Brain microvascular endothelial cell (primary cell): ENCODE measurements at regions not wholly inside any gene's neighbourhood (a gene's known extent, or its start where the extent isn't known, plus 50 kb on each side); places are given as distances from the start of the nearest gene placed in this dataset.

ENCODE experiments used
- DNase-seq: peaks from one replicate; pipeline ENCODE4 v3.0.0-alpha.2; 2020
- H3K27ac ChIP-seq: fragments of 250-450 bp; sonication (Bioruptor Pico); 2 replicates; pipeline ENCODE4 v1.5.1; 2020; ENCODE audit warnings: mild to moderate bottlenecking, moderate library complexity
- H3K27me3 ChIP-seq: fragments of 250-450 bp; sonication (Bioruptor Pico); replicated peaks from 2 replicates; pipeline ENCODE4 v1.5.1; 2020; ENCODE audit warnings: mild to moderate bottlenecking
- H3K36me3 ChIP-seq: fragments of 250-450 bp; sonication (Bioruptor Pico); replicated peaks from 2 replicates; pipeline ENCODE4 v1.5.1; 2020; ENCODE audit warnings: mild to moderate bottlenecking
- H3K4me3 ChIP-seq: 2 replicates; pipeline ENCODE4 v1.5.1; 2011; ENCODE audit warnings: low read depth, mild to moderate bottlenecking, control low read depth, low read length, moderate library complexity
- CTCF ChIP-seq: IDR thresholded peaks from 2 replicates; pipeline ENCODE4 v1.5.1; 2011; ENCODE audit warnings: low read depth, mild to moderate bottlenecking, moderate library complexity, low read length, control low read depth, inconsistent platforms; ENCODE audit errors: missing control alignments
- in situ Hi-C: cut with HindIII; loops from 2 replicates; pipeline ENCODE4 v1.10.0; 2017; ENCODE audit warnings: low sequenced_read_pairs, low pct_ligation_motif_present

GRCh38 chr19:28324275-28325060 lies 888.5 kb downstream of the UQCRFS1 start:
- TF ChIP-seq CTCF, result peak; percentile 46
- Histone ChIP-seq H3K4me3 (no peak overlapping the region), H3K27ac (no peak overlapping the region), H3K27me3 (no peaks in the 10 kb centered on the region), H3K36me3 (no peaks in the 10 kb centered on the region)
- in situ Hi-C loops, result no loop called here
- no peak for DNase-seq

- Histone ChIP-seq H3K36me3 (no peaks in the 10 kb centered on the region), H3K4me3 (no peak overlapping the region), H3K27ac (no peak overlapping the region), H3K27me3 (no peaks in the 10 kb centered on the region)
- in situ Hi-C loops, result no loop called here
- DNase-seq, result no peak
- no peak for TF ChIP-seq CTCF
Measured at GRCh38 chr19:28322945-28323344, 890.0 kb downstream of the UQCRFS1 start.

DNA sequence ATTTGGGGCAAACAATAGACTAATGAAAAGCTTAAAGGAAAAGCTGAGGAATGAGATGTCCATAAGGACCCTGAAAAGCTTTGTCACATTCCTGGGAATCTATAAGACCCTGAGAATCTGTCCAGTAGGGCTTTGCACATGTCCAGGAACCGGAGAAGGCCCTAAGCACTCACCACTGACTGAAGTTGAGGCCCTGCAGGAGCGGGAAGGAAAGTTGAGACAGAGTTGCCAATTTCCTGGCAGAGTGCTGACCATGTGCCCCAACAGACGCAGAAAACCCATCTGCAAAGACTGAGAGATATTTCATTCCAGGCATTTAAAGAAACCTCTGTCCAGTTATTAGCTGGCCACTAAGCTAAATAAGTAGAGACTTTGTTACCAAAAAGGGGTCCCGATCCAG lies 890.5 kb downstream of the UQCRFS1 start:
- in situ Hi-C loops, result no loop called here
- no peaks in the 10 kb centered on the region for H3K36me3 ChIP-seq
- H3K4me3 ChIP-seq, result no peak overlapping the region
- DNase-seq, result no peak
- H3K27me3 ChIP-seq, result no peaks in the 10 kb centered on the region
- H3K27ac ChIP-seq, result no peak overlapping the region
- TF ChIP-seq CTCF, result no peak

DNA sequence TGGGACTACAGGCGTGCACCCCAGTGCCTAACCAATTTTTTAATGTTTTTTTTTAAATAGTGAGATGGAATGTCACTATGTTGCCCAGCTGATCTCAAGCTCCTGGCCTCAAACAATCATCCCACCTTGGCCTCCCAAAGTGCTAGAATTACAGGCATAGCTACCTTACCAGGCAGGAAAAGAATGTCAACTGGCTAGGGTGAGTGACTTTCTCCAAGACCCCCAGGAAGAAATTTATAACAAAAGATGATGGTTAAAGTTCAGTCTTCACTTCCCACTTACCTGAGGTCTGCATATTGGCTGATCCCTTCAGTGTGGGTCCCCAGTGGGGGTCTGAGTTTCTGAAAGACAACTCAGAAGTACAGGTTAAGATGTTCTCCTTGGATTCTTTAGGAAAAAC lies 893.0 kb downstream of the UQCRFS1 start:
- Histone ChIP-seq H3K36me3 (no peaks in the 10 kb centered on the region), H3K4me3 (no peak overlapping the region), H3K27me3 (no peaks in the 10 kb centered on the region), H3K27ac (no peak overlapping the region)
- in situ Hi-C loops, result no loop called here
- no peak for TF ChIP-seq CTCF
- no peak for DNase-seq

DNA sequence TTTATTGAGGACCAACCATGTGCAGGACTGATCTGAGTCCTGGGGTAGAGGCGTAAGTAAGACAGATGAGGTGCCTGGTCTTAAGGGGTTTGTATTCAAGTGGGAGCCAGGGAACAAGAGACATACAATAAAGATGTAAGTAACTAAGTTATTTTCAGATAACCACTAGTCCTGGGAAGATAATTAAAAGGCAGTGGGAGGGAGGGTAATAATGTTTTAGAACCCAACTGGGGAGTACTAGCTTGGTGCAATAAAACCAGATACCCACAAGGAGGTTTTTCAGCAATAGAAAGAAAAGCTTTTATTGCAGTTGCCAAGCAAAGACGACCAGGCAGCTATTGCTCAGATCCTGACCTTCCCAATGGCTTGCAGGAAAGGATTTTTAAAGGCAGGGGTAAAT lies 893.7 kb downstream of the UQCRFS1 start:
- TF ChIP-seq CTCF, result no peak
- in situ Hi-C loops, result no loop called here
- H3K36me3 ChIP-seq, result no peaks in the 10 kb centered on the region
- H3K4me3 ChIP-seq, result no peak overlapping the region
- no peak overlapping the region for H3K27ac ChIP-seq
- H3K27me3 ChIP-seq, result no peaks in the 10 kb centered on the region
- no peak for DNase-seq
